ENCODE measurements at regions not wholly inside any gene's neighbourhood (a gene's known extent, or its start where the extent isn't known, plus 50 kb on each side); places are given as distances from the start of the nearest gene placed in this dataset.

DNA sequence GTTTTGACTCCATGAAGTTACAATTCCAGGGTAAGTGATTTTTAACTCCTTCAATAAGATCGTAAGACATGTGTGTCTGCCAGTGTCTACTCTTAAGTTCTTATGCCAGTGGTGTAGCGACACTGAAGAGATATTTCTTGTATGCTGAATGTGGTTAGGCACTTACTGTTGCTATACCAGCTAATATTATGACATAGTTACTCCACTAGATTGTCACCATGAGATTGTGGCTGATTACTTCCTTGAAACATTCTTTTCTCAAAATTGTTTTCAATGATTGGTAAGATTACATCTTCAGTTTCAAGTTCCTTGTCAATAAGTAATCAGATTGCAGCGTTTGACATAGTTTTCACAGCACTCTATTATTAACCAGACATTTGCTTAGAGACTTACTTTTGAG, 60.6 kb upstream of the PAGE5 start:
- TF ChIP-seq SMC3 (IDR thresholded peaks at IDR 0.05) (no peak), EHMT2 (IDR thresholded peaks at IDR 0.05; ENCODE audit: low read depth) (no peak), SREBF2 (IDR thresholded peaks at IDR 0.05) (no peak), POLR2A (IDR thresholded peaks at IDR 0.05; ENCODE audit: low read length) (no peak), CBX2 (IDR thresholded peaks at IDR 0.05; ENCODE audit: borderline replicate concordance, low read depth) (no peak), RAD21 (conservative IDR thresholded peaks at IDR 0.05 in 1 of 2, IDR thresholded peaks at IDR 0.05 in 1 of 2) (no peak), EP300 (IDR thresholded peaks at IDR 0.05) (no peak), JUN (IDR thresholded peaks at IDR 0.05) (no peak), PHF8 (IDR thresholded peaks at IDR 0.05; ENCODE audit: borderline replicate concordance, low read depth) (no peak)
- TF ChIP-seq, protein P1, sequence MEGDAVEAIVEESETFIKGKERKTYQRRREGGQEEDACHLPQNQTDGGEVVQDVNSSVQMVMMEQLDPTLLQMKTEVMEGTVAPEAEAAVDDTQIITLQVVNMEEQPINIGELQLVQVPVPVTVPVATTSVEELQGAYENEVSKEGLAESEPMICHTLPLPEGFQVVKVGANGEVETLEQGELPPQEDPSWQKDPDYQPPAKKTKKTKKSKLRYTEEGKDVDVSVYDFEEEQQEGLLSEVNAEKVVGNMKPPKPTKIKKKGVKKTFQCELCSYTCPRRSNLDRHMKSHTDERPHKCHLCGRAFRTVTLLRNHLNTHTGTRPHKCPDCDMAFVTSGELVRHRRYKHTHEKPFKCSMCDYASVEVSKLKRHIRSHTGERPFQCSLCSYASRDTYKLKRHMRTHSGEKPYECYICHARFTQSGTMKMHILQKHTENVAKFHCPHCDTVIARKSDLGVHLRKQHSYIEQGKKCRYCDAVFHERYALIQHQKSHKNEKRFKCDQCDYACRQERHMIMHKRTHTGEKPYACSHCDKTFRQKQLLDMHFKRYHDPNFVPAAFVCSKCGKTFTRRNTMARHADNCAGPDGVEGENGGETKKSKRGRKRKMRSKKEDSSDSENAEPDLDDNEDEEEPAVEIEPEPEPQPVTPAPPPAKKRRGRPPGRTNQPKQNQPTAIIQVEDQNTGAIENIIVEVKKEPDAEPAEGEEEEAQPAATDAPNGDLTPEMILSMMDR (IDR thresholded peaks at IDR 0.05): no peak
- TF ChIP-seq, protein P2, sequence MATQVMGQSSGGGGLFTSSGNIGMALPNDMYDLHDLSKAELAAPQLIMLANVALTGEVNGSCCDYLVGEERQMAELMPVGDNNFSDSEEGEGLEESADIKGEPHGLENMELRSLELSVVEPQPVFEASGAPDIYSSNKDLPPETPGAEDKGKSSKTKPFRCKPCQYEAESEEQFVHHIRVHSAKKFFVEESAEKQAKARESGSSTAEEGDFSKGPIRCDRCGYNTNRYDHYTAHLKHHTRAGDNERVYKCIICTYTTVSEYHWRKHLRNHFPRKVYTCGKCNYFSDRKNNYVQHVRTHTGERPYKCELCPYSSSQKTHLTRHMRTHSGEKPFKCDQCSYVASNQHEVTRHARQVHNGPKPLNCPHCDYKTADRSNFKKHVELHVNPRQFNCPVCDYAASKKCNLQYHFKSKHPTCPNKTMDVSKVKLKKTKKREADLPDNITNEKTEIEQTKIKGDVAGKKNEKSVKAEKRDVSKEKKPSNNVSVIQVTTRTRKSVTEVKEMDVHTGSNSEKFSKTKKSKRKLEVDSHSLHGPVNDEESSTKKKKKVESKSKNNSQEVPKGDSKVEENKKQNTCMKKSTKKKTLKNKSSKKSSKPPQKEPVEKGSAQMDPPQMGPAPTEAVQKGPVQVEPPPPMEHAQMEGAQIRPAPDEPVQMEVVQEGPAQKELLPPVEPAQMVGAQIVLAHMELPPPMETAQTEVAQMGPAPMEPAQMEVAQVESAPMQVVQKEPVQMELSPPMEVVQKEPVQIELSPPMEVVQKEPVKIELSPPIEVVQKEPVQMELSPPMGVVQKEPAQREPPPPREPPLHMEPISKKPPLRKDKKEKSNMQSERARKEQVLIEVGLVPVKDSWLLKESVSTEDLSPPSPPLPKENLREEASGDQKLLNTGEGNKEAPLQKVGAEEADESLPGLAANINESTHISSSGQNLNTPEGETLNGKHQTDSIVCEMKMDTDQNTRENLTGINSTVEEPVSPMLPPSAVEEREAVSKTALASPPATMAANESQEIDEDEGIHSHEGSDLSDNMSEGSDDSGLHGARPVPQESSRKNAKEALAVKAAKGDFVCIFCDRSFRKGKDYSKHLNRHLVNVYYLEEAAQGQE (IDR thresholded peaks at IDR 0.05): no peak
- TF ChIP-seq, protein P3, sequence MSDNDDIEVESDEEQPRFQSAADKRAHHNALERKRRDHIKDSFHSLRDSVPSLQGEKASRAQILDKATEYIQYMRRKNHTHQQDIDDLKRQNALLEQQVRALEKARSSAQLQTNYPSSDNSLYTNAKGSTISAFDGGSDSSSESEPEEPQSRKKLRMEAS (IDR thresholded peaks at IDR 0.05): no peak
- TF ChIP-seq, protein P4, sequence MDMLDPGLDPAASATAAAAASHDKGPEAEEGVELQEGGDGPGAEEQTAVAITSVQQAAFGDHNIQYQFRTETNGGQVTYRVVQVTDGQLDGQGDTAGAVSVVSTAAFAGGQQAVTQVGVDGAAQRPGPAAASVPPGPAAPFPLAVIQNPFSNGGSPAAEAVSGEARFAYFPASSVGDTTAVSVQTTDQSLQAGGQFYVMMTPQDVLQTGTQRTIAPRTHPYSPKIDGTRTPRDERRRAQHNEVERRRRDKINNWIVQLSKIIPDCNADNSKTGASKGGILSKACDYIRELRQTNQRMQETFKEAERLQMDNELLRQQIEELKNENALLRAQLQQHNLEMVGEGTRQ (IDR thresholded peaks at IDR 0.05): no peak

All from A549 (cell line).